Ammon's horn (tissue), 1 donor: ENCODE measurements at regions not wholly inside any gene's neighbourhood (a gene's known extent, or its start where the extent isn't known, plus 50 kb on each side); places are given as distances from the start of the nearest gene placed in this dataset.
"Not testable (repeated sequence)": the region's sequence is repeated elsewhere in the genome, so short reads cannot be mapped to it uniquely, and the experiment has no call there.

Source experiments
- DNase-seq: peaks from one replicate; pipeline ENCODE4 v3.0.0-alpha.2; 2016; ENCODE audit warnings: low spot score

DNA sequence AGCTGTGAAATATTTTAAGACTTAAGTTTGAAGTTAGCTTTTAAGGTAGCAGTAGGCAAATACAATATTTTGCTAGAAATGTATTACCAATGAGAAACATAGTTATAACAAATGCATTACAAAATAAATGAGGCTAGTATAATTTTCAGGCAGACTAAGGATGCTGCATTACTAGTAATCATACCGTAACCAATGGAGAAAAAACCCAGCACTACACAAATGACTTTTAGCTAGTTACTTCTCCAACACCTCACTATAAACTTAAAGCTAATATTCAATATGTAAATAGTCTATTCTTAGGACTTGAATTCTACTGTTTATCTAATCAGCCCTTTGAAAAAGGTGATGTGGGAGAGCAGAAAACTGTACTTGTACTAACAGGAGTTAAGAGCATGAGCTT is 285.3 kb upstream of the KLF14 start:
- no peak for DNase-seq

DNA sequence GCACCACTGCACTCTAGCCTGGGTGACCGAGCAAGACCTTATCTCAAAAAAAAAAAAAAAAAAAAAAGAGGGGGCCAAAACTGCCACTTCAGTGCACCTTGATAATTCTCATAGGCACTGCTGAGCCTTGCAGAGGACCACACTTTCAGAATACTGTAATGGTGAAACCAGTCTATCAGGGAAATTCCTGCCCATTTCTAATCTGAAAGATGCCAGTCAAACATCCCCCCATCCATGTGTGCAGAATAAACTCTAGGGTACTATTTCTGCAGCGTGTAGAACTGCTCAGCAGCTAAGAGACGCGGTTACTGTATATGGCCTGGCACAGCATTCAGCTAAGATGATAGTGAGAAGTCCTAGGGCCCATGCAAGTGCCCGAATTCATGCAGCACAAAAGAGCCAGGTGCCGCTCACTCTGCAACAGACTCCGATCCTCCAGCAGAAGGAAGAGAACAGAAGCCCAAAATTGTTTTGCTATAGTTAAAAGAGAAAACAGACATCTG is 286.8 kb upstream of the KLF14 start:
- no peak for DNase-seq

DNA sequence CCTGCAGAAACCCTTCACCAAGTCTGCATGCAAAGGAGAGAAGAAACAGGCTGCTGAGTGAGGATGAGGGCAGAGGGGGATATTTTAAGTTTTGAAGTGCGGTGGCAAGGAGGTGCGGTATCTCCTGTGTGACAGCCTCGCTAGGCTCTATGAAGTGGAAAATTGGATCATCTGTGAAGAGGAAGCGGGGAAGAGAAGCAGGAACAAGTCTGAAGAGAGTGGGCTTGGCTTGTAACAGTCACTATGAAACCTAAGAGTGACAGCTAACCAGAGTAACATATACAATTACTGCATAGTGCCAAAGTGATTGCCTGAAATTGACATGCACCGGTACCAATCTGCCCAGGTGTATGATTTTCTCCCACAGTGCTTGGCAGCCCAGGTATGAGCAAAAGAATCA is 287.5 kb upstream of the KLF14 start:
- no peak for DNase-seq

DNA sequence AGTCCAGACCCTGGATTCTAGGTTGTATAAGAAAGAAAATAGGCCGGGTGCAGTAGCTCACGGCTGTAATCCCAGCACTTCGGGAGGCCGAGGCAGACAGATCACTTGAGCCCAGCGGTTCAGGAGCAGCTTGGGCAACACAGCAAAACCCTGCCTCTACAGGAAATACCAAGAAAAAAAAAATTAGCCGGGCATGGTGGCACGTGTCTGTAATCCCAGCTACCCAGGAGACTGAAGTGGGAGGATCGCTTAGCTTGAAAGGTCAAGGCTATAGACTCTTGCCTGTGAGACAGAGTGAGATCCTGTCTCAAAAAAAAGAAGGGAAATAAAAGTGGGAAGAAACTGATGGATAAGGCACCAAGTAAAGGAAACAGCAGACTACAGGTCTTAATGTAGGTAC is 287.9 kb upstream of the KLF14 start:
- DNase-seq: no peak

DNA sequence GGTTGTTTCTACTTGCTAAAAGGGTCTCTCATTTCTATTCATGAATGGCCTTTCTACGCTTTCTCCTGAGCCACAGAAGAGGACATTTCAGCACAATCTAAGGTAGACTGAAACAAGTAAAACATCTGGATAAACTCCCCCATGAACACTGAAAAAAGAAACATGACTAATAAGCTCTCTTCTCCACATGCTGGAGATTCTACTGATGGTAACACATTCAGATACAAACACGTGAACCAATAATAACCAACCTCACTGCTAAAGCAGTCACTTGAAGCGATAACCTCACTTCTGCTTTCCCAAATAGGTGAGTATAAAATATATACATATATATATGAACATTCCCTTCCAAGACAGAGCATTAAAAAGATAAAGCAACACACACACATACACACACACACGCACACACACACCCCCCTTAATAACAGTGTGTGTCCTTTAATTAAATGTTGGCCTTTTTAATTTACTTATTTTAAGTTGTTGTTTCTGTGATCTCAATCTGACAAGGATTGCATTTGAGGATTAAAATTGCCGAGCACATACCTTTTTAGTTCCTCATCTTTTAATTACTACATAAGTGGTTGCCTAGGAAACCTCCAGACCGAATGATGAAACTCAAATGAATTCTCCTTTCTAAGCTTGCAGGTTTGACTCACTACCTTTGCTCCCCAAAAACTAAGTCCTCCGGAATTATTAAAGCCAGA is 292.4 kb upstream of the KLF14 start:
- no peak for DNase-seq

DNA sequence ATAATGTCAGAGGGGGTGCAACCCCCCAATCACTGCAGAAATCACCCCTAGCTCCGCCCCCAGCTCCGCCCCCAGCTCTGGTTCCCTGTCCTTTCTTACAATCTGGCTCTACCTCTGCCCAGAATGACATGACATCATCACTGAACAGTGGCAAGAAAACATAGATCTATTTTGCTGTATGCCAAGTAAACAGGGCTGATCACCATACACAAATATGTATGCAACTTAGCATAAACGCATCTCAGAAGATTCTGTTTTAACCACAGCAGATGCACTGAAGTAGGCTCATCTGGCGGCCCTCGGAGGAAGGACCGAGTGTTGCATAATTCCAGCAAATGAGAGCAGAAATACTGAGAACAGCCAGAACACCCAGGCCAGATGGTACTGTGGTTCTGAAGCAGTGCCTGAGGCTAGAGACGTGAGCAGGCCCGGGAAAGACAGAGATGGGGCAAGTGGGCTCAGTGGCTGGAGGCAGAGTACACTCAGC is 293.3 kb upstream of the KLF14 start:
- DNase-seq: peak; percentile 72

DNA sequence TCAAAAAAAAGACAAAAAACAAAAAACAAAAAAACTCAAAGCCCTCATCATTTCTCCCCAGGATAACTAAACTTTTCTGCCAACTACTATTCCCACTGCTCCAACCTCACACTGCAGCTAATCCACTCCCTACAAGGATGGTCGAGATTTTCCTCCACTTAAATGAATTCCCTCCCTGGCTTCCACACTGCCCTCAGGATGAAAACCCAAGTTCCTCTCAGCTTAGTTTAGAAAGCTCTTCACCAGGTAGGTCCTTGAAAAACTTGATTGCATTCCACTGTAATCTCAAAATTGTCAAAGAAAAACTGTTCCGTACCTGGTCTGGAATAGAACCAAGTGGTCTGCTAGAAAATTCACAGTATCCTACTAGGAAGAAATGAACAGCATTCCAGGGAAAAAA is 294.3 kb upstream of the KLF14 start:
- DNase-seq: no peak

DNA sequence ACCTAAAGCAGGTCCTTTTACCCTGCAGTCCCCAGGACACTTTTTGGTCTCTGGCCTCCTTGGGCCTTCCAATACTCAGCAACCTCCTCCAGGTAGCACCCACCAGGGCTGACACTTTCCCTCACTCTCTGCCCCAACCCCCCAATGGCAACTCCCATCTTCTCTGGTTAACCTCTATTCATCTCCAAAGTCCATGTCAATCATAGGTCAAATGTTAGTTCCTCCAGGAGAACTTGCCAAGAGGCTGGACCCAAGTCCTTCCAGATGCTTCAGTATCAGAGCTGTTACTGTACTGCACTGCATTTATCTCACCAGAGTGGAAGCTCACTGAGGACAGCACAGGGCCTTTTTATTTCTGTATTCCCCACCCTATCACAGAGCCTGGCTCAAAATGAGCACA is 295.0 kb upstream of the KLF14 start:
- DNase-seq: no peak

DNA sequence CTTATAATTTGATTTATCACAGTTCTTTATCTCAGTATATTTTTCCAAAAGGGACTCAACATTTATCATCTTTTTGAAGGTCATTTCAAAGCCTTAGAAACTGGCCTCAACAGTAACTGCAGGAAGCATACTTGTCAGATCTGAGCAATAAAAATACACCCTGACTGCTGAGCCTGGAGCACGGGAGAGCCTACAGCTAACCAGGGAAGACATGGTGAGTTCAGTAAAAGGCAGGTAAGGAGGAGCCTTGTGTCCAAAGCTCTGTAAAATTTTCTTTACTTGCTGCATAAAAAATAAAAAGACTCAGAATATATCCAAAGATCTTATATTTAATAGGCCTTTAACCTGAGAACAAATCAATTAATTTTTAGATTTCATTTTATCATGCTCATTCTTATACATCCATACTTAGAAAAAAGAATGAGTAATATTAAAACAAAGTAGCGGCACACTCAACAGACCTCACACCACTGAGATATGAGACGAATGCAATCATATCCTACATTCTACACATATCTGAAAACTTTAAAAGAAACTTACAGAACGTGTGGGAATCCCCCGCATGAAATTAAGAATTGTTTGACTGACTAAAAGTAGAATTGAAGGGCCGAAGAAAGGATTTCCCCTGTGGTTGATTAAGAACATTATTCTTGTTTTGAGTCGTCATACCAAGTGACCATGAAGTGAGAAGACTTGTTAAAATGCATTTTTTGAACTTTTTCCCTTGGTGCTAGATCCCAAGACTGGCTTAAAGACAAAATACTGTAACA is 296.4 kb upstream of the MKLN1 start:
- no peak for DNase-seq

DNA sequence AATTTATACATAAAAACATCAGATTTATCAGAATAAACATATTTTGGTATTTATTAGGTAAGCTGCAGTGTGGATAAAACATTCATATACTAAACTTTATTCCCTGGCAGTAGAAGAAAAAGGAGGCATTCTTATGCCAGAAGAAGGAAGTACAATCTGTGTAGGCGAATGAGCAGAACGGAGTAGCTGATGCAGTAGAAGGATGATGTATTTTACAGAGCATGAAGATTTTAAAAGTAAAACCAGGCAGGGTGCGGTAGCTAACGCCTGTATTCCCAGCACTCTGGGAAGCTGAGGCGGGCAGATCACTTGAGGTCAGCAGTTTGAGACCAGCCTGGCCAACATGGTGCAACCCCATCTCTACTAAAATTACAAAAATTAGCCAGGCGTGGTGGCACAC is 294.9 kb upstream of the MKLN1 start:
- no peak for DNase-seq

DNA sequence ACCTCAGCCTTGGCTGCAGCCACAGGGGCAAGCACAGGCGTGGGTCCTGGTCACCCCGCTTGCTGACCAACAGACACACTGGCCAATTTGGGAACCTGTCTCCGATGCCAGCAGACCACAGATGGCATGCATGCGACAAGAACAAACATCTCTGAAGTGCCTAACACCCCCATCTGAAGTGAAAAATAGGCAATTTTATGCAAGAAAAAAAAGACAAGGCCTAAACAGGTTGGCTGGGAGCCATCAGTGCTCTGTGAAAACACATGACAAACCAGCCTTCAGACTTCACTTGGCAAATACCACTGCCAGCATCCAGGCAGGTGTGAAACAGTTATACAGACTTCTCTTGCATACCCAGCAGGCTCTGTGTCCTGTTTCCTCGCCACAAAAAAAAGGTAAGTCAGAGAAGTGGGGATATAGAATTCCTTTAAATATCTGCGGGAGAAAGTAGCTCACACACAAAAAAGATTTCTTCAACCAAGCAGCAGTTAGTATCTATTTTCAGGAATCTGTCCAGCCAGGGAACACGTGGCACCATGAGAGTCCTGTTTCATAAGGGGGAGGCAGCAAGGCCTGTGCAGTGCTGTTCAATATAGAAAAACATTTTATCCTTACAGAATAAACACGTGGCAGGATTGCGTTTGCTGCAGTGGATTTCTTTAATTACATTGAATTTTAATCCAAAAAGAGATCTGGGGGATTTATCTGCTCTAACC is 293.4 kb upstream of the MKLN1 start:
- DNase-seq: peak; percentile 68

DNA sequence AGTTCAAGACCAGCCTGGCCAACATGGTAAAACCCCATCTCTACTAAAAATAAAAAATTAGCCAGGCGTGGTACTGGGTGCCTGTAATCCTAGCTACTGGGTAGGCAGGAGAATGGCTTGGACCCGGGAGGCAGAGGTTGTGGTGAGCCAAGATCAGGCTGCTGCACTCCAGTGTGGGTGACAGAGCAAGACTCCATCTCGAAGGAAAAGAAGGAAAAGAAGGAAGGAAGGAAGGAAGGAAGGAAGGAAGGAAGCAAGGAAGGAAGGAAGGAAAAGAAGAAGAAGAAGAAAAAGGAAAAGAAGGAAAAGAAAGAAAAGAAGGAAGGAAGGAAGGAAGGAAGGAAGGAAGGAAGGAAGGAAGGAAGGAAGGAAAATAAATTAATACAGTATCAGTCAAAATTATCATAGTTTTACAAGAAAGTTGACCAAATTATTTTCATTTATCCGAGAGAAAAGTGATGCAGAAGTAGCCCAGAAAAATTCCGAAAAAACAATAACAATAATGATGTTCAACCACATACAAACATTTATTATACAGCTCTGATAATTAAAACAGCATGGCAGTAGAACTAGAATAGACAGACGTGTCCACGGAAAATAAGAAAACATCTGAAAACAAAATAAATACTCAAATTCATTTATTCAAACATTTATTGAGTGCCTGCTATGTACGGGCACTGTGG is 292.4 kb upstream of the MKLN1 start:
- DNase-seq: no peak

DNA sequence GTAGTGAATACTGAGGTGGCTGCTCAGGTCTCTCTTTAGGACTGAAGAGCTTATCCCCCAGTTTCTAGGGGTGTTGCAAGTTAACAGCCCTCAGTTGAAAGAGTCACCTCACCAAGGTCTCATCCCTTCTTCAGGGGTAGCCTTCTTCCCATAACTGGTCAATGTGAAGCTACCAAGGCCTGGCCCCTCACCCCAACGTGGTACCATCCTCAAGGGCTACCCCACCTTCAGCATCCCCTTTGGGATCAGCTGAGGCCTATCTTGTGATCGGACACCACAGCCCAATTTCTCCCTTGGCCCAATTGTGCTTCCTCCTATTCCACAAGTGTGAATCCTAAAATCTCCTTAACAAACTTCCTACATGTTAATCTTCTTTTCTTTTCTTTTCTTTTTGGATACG is 289.5 kb upstream of the MKLN1 start:
- DNase-seq: no peak

DNA sequence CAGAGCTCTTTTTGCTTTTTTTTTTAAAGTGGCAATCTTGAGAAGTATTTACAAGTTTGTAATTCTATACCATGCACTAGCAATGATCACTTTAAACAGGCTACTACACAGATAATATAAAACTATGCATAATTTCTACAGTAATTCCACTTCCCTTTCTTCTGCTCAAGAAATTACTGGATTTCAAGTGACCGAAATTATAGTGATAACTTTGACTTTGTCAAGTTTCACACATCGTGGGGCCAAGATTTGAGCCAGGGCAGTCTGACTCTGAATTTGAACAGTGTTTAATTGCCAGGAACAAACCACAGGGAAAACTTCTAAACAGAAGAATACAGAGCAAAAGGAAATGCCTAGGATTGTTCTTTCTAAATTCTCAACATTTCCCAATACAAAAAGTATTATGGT is 288.3 kb upstream of the MKLN1 start:
- no peak for DNase-seq

DNA sequence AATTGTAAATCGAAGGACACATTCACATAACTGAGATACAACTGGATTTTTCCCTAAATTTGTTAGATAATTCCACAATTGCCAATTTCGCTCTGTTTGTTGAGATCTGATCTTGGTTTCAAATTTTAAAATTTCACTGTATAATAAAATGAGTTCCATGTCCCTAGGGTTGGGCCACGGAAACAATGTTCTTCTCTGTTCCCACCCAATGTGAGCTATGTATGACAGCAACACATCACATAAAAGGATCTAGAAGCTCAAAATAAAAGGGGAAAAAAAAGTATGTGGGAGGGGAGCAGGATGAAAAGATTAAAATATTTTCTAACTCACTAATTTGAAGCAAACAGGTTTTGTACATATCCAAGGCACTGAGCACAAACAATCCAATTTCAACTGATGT is 287.8 kb upstream of the MKLN1 start:
- DNase-seq: no peak

DNA sequence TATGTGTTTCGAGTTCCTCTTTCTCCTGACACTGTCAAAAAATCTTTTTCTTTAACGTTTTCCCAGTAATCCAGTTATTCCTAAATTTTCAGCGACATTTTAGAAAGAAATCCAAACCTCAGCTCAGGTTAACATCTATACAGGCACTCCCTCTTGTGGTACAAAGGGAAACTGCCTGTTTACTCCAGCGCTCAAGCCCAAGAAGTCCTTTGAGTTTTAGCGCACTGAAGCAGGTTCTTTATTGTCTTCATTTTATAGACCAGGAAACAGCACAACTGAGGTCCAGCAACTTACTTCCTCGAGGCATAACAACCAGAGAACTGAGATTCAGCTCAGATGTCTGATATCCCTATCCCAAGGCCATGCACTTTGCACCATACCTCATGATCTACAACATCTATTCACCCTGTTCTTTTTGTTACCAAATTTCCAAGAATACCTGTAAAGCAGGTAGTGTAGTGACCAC is 287.2 kb upstream of the MKLN1 start:
- peak; percentile 77 for DNase-seq

DNA sequence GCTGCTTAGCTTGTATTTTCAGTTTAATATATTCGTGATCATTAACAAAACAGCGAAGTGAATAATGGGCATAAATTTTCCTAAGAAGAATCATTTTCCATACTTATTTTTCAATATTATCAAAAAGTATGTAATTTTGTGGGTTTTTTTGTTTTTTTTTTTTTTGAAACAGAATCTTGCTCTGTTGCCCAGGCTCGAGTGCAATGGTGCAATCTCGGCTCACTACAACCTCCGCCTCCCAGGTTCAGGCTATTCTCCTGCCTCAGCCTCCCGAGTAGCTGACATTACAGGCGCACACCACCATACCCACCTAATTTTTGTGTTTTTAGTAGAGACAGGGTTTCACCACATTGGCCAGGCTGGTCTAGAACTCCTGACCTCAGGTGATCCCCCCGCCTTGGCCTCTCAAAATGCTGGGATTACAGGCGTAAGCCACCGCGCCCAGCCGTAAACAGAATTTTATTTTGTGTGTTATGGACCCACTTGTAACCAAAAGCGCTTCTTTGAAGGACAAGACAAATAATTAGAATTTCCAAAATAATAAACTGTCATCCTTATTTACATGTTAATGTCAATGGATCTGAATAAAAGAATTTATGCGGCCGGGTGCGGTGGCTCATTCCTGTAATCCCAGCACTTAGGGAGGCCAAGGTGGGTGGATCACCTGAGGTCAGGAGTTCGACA is 286.5 kb upstream of the MKLN1 start:
- DNase-seq: not testable (repeated sequence)

DNA sequence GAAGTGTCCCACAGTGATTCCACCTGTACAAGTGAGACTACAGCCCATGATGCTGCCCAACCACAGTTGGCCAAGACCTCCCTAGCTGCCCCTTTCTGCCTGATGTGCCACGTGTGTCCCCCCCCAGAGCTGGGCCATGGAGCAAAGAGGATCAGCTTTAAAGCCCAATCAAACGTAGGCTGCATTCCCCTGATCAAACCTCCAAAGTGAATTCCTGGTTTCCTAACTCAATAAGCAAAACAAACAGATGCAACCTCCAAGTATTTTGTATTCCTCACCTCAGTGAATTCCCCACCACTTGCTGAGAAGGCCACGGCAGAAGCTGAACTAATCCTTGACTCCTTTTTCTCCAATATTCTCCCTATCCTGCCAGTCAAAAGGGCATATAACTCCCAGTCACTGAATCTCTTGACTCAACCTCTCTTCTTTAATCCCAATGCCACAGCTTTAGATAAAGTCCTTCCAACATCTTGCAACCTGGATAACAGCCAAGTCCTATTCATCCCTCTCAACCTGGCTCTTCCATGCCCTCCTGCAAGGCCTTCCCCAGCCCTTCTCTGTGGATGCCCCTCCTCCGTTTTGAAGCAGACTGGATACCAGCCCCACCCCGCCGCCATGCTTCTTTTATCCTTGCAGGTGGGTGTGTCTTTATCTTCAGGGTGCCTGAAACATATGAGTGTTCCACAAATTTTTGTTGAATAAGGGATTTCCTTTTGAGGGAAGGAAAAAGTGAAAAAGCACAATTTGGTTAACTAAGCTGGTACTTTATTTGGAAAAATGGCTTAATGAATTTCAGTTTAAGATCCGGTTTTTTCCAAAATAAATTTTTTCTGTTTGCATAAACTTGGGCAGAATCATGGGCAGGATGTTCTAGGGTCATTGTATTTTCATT is 285.2 kb upstream of the MKLN1 start:
- DNase-seq: no peak

DNA sequence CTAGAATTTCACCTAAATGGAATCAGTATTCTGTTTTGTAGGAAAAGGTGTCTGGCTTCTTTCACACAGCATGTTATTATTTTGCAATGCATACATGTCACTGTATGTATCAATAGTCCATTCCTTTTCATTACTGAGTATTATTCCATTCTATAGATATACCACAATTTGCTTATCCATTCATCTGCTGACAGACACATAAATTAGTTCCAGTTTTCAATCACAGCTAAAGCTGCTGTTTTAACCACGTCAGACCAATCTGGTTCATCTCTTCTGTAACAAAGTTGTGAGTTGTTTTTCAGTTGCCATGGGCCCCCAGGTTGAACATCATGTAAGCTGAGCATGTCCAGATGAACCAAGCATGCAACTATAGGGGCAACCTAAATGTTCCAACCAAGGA is 282.1 kb upstream of the MKLN1 start:
- no peak for DNase-seq

DNA sequence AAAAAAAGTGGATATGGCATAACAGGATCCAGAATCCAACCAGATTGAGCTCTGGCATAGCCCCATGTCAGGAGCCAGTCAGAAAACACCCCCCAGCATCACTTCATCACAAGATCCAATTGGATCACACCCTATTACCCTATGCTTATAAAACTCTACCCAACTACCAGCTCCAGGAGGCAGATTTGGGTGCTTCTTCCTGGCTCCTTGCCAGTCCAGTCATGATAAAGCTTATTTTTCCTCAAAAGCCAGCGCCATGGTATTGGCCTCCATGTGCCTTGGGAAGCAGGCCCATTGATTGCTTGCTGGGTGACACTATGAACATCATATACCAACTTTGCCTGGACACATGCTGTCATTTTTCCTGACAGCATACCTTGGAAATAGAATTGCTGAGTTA is 281.4 kb upstream of the MKLN1 start:
- DNase-seq: no peak
